ENCODE measurements at regions not wholly inside any gene's neighbourhood (a gene's known extent, or its start where the extent isn't known, plus 50 kb on each side); places are given as distances from the start of the nearest gene placed in this dataset.

- TF ChIP-seq, protein P1, sequence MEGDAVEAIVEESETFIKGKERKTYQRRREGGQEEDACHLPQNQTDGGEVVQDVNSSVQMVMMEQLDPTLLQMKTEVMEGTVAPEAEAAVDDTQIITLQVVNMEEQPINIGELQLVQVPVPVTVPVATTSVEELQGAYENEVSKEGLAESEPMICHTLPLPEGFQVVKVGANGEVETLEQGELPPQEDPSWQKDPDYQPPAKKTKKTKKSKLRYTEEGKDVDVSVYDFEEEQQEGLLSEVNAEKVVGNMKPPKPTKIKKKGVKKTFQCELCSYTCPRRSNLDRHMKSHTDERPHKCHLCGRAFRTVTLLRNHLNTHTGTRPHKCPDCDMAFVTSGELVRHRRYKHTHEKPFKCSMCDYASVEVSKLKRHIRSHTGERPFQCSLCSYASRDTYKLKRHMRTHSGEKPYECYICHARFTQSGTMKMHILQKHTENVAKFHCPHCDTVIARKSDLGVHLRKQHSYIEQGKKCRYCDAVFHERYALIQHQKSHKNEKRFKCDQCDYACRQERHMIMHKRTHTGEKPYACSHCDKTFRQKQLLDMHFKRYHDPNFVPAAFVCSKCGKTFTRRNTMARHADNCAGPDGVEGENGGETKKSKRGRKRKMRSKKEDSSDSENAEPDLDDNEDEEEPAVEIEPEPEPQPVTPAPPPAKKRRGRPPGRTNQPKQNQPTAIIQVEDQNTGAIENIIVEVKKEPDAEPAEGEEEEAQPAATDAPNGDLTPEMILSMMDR (IDR thresholded peaks at IDR 0.05; ENCODE audit: insufficient read depth, low read length) = no peak
- TF ChIP-seq POLR2AphosphoS5 (IDR thresholded peaks at IDR 0.05; ENCODE audit: low read depth) (no peak), REST (IDR thresholded peaks at IDR 0.05; ENCODE audit: insufficient replicate concordance, low read depth) (no peak), SPI1 (IDR thresholded peaks at IDR 0.05; ENCODE audit: borderline replicate concordance, low read depth) (no peak), GABPA (IDR thresholded peaks at IDR 0.05; ENCODE audit: low read depth) (no peak)
Measured at GRCh38 chr21:35348686-35349085, 299.6 kb upstream of the RUNX1 start.

All from HL-60 (cell line).